Right renal cortex interstitium (tissue), 3 donors: ENCODE measurements at regions not wholly inside any gene's neighbourhood (a gene's known extent, or its start where the extent isn't known, plus 50 kb on each side); places are given as distances from the start of the nearest gene placed in this dataset.

Experiments
- DNase-seq, 3 donors: peaks; one replicate each; pipeline ENCODE4 v3.0.0-alpha.2; 2013; ENCODE audit warnings: low read depth in 3 of 3, low spot score in 2 of 3

DNA sequence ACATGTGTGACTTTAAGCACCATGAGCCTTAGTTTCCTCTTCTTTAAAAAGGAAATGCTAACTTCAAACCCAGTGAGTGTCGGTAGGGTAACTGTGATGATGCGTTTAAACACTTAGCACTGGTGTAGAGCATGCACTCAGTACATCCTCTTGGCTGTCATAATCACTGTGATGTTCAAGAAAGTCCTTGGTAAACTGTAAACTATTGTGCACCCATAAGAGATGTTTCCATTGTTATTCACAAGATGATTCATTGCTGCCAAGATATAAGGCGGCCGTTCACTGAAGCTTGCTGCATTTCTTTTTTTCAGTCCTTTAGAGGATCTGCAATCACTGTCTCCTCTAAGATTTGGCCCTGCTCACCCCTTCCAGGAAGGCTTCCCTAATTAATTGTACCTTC, 61.8 kb upstream of the DAB1 start:
- no peak for DNase-seq

DNA sequence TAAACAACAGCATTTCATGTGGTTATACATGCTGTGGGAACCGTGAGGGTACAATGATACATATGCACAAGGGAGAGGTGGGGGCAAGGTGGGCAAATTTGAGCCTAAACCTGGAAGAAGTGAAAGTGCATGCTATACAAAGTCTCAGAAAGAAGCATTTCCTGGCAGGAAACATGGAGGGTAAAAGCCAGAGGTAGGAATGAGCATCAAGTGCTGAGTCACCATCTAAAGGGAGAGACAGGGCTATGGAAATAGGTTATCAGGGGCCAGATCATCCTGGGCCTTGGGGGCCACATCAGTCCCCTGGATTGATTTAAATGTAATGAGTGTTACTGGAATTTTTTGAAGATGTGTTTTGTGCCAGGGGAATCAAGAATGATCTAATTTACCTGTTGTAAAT, 60.1 kb upstream of the DAB1 start:
- DNase-seq: no peak

DNA sequence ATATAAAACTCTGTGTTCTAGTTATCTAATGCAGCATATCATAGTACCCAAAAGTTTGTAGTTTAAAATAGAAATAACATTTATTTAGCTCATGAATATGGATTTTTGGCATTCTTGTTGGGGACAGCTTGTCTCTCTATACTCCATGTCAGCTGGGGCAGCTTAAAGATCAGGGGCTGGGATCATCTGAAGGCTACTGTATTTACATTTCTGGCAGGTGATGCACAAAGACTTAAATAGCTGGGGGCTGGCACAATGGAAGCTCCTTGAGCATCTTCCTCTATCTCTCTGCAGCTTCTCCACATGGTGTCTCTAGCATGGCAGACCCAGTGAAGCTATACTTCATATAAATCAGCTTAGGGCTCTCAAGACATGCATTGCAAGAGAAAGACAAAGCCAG, 55.6 kb upstream of the DAB1 start:
- DNase-seq: no peak

DNA sequence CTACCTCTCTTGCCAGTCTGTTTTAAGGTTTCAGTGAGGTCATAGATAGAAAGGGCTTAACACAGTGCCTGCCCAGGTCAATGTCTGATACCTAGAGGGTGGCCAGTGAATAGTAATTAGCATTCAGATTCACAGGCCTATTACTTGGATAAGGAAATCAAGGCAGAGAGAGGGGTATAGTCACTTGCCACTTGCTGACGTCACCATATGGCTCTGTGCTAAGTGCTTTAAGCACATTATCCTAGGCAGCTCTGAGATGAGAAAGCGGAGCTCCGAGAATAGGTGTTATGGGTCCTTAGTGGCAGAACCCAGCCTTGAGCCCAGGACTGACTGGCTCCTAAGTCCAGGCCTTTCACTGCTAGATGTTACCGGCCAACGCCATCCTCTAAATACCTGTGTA, 51.5 kb upstream of the DAB1 start:
- DNase-seq: no peak

DNA sequence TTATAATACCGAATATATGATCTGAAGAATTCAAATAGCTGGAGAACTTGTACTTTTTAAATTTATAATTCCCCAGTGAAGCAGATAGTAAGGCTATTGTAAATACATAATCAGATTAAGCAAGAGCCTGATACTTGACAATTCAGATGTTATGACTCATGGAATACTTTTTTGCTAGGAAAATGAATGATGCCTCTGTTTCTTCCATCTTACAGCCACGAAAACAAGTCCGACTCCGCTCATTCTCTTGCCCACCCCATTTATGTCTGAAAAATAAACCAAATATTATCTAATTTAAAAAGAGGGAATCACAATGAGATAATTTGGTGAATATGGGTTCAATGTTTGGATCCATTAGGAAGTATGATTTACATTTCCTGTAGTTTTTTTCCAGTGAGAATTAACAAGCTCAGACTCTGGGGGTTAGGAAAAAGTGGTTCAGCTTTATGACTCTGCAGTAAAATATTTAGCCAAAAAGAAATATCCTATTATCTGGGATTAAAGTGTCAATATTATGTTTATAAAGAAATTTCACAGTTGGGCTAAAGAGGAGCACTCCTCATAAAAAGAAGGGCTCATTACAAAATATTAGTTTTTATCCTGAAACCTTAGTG, 50.4 kb upstream of the DAB1 start:
- no peak for DNase-seq
